HAP-1 (cell line): ENCODE measurements at regions not wholly inside any gene's neighbourhood (a gene's known extent, or its start where the extent isn't known, plus 50 kb on each side); places are given as distances from the start of the nearest gene placed in this dataset.

Experiments
- DNase-seq, 2 experiments: peaks; one replicate each; pipeline ENCODE4 v3.0.0-alpha.2; 2016 to 2020; ENCODE audit warnings: low spot score in 2 of 2
- H3K27me3 ChIP-seq: fragments of 250-450 bp; sonication (Bioruptor Pico); 2 replicates; pipeline ENCODE4 v1.5.1; 2020; ENCODE audit warnings: low read depth, mild to moderate bottlenecking, moderate library complexity
- H3K36me3 ChIP-seq: fragments of 250-450 bp; sonication (Bioruptor Pico); replicated peaks from 2 replicates; pipeline ENCODE4 v1.5.1; 2020; ENCODE audit warnings: mild to moderate bottlenecking
- H3K4me1 ChIP-seq: fragments of 250-450 bp; sonication (Bioruptor Pico); 2 replicates; pipeline ENCODE4 v1.5.1; 2020; ENCODE audit warnings: mild to moderate bottlenecking
- H3K4me3 ChIP-seq: fragments of 250-450 bp; sonication (Bioruptor Pico); 2 replicates; pipeline ENCODE4 v1.5.1; 2020; ENCODE audit warnings: mild to moderate bottlenecking, moderate library complexity
- H3K9me3 ChIP-seq: fragments of 250-450 bp; sonication (Bioruptor Pico); 2 replicates; pipeline ENCODE4 v1.5.1; 2020; ENCODE audit warnings: mild to moderate bottlenecking, moderate library complexity
- in situ Hi-C: fragments of 300-500 bp; cut with MboI; formaldehyde crosslinking; loops from 3 replicates; pipeline ENCODE4 v1.14.3; 2020; ENCODE audit warnings: low sequenced_read_pairs, inconsistent platforms, mixed read lengths

DNA sequence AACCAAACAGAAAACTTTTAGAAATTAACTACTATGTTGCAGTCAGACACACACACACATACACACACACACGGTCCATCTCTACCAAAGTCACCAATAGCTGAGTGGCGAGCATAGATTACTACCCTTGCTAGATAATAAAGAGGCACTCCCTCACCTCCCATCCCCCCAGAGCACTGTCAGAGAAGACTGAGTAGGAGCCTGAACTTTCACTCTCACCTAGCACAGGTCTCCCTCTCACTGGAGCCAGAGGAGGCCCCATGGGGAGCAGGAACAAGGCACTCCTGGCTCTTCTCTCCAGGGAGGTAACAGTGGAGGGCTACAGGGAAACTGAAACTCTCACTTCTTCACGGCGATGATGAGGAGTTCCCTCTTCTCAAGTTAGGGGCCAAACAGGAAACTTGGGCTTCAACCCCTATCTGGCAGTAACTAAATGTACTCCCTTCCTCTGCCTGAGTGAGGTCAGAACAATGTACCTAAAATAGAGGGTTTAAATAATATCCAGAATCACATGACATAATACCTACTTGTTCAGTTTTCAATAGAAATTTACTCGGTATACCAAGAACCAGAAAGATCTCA is 975.3 kb upstream of the GBE1 start:
- in situ Hi-C loops = no loop called here
- no peak for DNase-seq
- H3K36me3 ChIP-seq = no peaks in the 10 kb centered on the region
- H3K27me3 ChIP-seq = no peaks in the 10 kb centered on the region
- H3K4me1 ChIP-seq = no peaks in the 10 kb centered on the region
- no peak overlapping the region for H3K4me3 ChIP-seq
- H3K9me3 ChIP-seq = no peaks in the 10 kb centered on the region

DNA sequence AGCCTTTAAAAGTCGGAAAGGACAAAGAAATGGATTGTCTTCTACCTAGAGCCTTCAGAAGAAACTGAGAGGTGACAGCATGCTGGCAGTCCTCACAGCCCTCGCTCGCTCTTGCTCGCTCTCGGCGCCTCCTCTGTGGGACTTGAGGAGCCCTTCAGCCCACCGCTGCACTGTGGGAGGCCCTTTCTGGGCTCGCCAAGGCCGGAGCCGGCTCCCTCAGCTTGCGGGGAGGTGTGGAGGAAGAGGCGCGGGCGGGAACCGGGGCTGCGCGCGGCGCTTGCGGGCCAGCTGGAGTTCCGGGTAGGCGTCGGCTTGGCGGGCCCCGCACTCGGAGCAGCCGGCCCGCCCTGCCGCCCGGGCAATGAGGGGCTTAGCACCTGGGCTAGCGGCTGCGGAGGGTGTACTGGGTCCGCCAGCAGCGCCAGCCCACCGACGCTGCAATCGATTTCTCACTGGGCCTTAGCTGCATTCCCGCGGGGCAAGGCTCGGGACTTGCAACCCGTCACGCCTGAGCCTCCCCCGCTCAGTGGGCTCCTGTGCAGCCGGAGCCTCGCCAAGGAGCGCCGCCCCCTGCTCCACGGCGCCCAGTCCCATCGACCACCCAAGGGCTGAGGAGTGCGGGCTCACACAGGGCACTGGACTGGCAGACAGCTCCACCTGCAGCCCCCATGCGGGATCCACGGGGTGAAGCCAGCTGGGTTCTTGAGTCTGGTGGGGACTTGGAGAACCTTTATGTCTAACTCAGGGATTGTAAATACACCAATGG is 953.8 kb upstream of the GBE1 start:
- H3K4me1 ChIP-seq = no peaks in the 10 kb centered on the region
- in situ Hi-C loops = no loop called here

DNA sequence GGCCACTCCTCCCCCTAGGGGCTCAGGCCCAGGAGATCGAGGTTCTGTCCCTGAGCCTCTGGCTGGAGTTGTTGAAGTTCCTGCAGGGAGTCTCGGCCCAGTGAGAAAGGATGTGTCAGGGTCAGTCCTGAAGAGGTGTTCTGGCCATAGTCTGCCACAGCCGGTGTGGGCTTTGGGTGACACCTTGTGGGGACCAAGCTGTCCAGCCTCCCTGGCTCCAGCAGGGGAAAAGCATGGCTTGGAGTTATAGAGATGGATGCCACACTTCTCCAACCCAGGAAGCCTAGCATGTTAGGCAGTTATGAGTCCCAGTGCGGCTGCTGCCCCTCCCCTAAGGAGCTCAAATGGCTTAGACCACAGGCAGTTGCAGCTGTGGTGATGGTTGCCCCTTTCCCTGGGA is 945.6 kb upstream of the GBE1 start:
- in situ Hi-C loops = no loop called here
- Histone ChIP-seq H3K27me3 (no peaks in the 10 kb centered on the region), H3K4me3 (no peak overlapping the region), H3K36me3 (no peaks in the 10 kb centered on the region), H3K4me1 (no peaks in the 10 kb centered on the region), H3K9me3 (no peaks in the 10 kb centered on the region)
- no peak for DNase-seq

More for the DNA sequence above, 953.8 kb upstream of the GBE1 start:
- H3K4me3 ChIP-seq = no peak overlapping the region
- H3K36me3 ChIP-seq = no peaks in the 10 kb centered on the region
- DNase-seq = no peak
- H3K27me3 ChIP-seq = no peaks in the 10 kb centered on the region
- no peaks in the 10 kb centered on the region for H3K9me3 ChIP-seq

DNA sequence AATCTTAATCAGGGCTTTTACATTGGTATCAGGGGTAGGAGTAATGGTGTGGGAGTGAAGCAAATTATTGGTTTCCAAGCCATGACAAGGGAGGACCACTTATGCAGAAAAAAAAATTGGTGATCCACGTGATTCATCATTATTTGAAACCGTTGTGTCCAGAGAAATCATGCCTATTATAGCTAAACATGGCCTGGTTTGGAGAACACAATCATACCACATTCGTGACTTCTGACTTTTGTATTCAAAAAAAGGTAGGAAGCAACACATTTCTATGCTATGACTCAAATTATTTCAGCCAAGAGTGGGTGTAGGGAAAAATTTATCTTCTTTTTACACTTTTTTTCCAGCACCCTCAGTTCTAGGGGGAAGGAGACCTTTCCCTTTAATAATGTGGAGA is 924.3 kb upstream of the GBE1 start:
- Histone ChIP-seq H3K36me3 (no peaks in the 10 kb centered on the region), H3K27me3 (no peaks in the 10 kb centered on the region), H3K4me1 (no peaks in the 10 kb centered on the region), H3K9me3 (no peaks in the 10 kb centered on the region), H3K4me3 (no peak overlapping the region)
- in situ Hi-C loops = no loop called here
- no peak for DNase-seq

DNA sequence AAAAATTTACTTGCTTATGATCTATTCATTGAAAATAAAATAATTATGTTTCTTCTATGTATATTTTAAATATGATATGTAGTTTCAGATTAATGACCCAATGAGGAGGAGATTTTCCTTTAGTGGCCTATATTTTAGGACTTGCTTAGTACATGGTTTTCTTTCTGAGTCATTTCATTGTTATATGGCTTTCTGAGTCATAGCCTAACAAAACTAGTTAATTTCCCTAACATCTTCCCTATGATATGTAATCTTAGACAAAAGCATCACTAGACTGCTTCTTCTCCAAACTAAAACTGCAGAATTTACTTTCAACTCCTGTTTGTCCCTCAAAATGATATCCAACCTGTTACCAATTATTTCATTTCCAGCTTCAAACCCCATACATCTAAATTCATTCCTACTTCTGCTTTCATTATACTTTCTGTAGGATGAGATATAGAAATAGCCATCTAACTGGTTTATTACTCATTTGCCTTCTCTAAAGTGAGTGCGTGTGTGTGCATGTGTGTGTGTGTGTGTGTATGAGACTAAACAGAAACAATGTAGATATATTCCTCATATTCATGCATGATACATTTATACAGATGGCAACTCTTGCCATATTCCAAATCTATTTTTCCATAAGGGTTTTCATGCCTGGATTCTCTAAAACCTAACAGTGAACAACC is 915.0 kb upstream of the GBE1 start:
- no peaks in the 10 kb centered on the region for H3K27me3 ChIP-seq
- no peak overlapping the region for H3K4me3 ChIP-seq
- in situ Hi-C loops = no loop called here
- H3K36me3 ChIP-seq = no peaks in the 10 kb centered on the region
- no peaks in the 10 kb centered on the region for H3K4me1 ChIP-seq
- H3K9me3 ChIP-seq = no peaks in the 10 kb centered on the region
- no peak for DNase-seq

DNA sequence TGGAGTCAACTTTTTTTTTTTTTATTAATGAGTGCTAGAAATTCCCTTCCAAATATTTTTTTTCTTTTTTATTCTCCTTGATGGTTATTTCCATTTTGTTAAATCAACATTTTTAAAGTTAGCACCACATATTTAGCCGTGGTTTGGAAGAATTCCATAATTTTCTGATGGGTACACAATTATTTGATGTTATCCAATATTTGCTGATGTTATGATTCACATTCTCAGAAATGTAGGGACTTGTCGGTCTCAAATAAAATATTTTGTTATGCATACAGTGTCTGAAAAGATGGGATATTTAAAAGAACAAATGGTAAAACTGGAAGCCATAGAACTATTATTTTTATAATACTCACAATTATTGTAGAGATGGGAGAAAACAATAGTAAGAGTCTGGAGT is 911.5 kb upstream of the GBE1 start:
- no peaks in the 10 kb centered on the region for H3K9me3 ChIP-seq
- in situ Hi-C loops = no loop called here
- no peaks in the 10 kb centered on the region for H3K36me3 ChIP-seq
- no peaks in the 10 kb centered on the region for H3K27me3 ChIP-seq
- DNase-seq = no peak
- H3K4me3 ChIP-seq = no peak overlapping the region
- H3K4me1 ChIP-seq = no peaks in the 10 kb centered on the region

DNA sequence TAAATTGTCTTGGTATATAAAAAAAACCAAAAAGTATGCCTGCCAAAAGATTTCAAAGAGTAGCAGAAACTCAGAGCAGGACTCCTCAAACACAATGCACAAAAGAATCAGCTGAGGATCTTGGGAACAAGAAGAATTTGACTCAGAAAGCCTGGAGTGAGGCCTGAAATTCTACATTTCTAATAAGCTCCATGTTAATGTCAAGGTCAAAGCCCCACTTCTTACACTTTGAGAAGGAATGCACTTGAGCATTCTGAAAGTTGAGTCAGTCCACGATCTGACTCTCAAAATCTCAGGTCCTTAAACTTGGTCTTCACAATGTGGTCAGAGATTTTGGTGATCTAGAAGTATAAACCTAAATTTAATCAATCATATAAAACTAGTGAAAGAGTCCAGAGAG is 910.0 kb upstream of the GBE1 start:
- in situ Hi-C loops = no loop called here
- no peak for DNase-seq
- Histone ChIP-seq H3K4me1 (no peaks in the 10 kb centered on the region), H3K36me3 (no peaks in the 10 kb centered on the region), H3K27me3 (no peaks in the 10 kb centered on the region), H3K4me3 (no peak overlapping the region), H3K9me3 (no peaks in the 10 kb centered on the region)

DNA sequence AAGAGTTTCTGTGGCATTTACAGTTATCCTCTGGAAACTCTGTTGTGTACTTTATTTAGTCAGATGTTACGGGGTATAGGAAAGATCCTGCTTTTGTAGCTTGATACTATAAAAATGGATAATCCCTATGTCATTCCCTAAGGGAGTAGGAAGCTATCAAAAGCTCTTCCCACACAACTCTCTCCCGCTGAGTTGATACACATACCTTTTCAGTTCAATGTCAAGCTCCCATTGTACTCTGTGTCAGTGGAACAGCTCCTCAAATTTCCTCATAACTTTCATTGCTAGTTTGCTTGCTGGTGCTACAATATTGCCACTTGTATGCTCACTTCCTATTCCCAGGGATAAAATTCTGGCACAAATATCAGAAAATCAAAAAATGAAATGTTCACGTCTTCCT is 893.3 kb upstream of the GBE1 start:
- in situ Hi-C loops = no loop called here
- H3K36me3 ChIP-seq = no peaks in the 10 kb centered on the region
- no peak for DNase-seq

DNA sequence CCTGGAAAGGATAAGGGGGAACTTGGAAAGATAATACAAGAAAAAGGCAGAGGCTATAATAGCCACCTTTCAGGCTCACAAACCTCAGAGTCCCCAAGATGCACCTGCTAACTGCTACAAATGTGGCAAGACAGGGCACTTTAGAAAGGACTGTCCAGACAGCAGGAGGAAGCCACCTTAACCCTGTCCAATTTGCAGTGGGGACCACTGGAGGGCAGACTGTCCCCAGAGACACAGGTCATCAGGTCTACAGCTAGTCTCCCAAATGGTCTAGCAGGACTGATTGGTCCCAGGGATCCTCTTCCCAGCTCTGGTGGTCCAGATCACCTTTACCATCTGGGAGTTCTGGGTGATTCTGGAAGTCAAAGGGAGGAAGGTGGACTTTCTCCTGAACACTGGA is 882.5 kb upstream of the GBE1 start:
- DNase-seq = no peak
- H3K27me3 ChIP-seq = no peaks in the 10 kb centered on the region
- H3K36me3 ChIP-seq = no peaks in the 10 kb centered on the region
- H3K4me3 ChIP-seq = no peak overlapping the region
- H3K4me1 ChIP-seq = no peaks in the 10 kb centered on the region
- no peaks in the 10 kb centered on the region for H3K9me3 ChIP-seq
- in situ Hi-C loops = no loop called here

More for the DNA sequence above, 893.3 kb upstream of the GBE1 start:
- no peaks in the 10 kb centered on the region for H3K27me3 ChIP-seq
- H3K9me3 ChIP-seq = no peaks in the 10 kb centered on the region
- no peaks in the 10 kb centered on the region for H3K4me1 ChIP-seq
- H3K4me3 ChIP-seq = no peak overlapping the region

DNA sequence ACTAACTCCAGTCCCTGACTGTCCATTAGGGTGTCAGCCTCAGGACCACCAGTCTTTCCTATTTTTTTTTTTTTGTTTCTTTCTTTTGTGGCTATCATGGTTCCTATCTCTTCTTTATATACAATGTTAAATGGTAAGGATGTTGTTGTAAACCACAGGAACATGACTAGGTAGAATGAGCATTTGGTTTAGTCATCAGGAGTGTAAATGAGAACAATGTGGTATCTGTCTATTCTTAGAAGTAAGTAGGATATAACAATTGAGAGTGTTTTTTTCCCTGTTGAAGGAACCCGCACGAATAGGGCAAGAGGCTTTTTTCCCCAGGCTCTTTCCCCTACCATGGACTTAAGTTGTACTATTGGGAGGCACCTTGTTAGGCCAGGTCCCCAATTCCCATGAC is 880.3 kb upstream of the GBE1 start:
- Histone ChIP-seq H3K4me1 (no peaks in the 10 kb centered on the region), H3K27me3 (no peaks in the 10 kb centered on the region), H3K9me3 (no peaks in the 10 kb centered on the region), H3K4me3 (no peak overlapping the region), H3K36me3 (no peaks in the 10 kb centered on the region)
- DNase-seq = no peak
- in situ Hi-C loops = no loop called here

DNA sequence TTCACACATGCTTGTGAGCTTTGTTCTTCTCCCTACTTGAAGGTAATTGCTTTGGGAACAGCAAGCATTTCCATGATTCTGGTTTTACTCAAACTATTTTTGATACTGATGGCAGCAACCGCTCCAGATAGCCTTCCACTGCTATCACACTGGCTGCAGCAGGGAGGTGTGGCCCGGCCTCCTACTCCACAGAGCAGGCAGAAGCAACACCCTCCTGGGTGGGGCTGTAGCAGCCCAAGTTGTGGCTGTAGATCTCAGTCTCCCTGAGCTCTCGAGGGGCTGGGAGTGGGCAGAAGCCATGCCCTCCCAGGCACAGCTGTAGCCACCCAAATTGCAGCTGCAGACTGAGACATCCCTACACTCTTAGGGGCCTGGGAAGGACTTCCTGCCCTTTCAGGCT is 878.8 kb upstream of the GBE1 start:
- Histone ChIP-seq H3K9me3 (no peaks in the 10 kb centered on the region), H3K36me3 (no peaks in the 10 kb centered on the region), H3K4me3 (no peak overlapping the region), H3K27me3 (no peaks in the 10 kb centered on the region), H3K4me1 (no peaks in the 10 kb centered on the region)
- DNase-seq = no peak
- in situ Hi-C loops = no loop called here

DNA sequence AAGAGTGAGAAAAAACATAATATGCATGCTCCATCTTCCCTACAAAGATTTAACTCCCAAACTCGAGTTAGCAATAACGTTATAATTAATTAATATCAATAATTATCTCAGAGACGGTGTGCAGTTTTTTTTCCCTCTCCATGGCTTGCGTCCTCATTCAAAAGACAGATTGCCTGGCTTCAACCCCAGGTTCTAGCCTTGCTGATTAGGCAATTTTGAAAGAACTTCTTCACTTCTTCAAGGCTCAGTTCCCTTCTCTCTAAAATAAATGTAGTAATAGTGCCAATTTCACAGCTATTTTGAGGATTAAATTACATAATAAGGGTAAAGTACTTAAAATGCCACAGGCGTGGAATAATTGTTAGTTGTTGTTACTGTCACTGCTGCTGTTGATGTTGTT is 876.1 kb upstream of the GBE1 start:
- no peaks in the 10 kb centered on the region for H3K4me1 ChIP-seq
- no peaks in the 10 kb centered on the region for H3K36me3 ChIP-seq
- no peaks in the 10 kb centered on the region for H3K9me3 ChIP-seq
- H3K4me3 ChIP-seq = no peak overlapping the region
- H3K27me3 ChIP-seq = no peaks in the 10 kb centered on the region
- DNase-seq = no peak
- in situ Hi-C loops = no loop called here

DNA sequence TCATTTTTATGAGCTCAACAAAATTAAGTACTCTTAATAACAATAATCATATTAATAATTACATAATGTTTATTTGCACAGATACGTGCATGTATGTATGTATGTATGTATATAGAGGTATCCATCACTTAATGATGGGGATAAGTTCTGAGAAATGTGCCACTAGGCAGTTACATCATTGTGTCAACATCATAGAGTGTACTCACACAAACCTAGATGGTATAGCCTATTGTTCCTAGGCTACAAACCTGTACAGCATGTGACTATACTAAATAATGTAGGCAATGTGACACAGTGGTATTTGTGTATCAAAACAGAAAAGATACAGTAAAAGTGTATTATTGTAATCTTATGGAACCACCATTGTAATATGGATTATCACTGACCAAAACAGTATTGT is 874.7 kb upstream of the GBE1 start:
- Histone ChIP-seq H3K4me1 (no peaks in the 10 kb centered on the region), H3K27me3 (no peaks in the 10 kb centered on the region), H3K4me3 (no peak overlapping the region), H3K36me3 (no peaks in the 10 kb centered on the region), H3K9me3 (no peaks in the 10 kb centered on the region)
- in situ Hi-C loops = no loop called here
- DNase-seq = no peak

DNA sequence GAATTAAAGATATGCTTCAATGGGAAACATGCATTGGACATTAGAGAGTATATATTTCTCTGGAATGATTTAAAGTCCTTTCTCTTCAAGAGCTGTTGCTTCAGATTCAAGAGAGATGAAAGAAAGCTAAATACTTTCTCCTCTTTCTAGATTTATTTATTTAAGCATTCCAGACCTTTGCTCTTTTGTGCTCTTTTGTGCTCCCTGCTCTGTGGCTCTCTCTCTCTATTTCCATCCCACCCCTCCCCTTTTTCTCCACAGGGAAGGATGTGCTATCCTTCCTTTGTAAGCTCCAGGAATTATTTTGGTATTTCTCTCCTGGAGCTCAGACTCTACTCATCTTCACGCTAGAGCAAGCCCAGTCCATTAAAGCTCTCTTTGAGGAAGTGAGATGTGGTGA is 871.9 kb upstream of the GBE1 start:
- no peak overlapping the region for H3K4me3 ChIP-seq
- no peaks in the 10 kb centered on the region for H3K27me3 ChIP-seq
- no peak for DNase-seq
- H3K4me1 ChIP-seq = no peaks in the 10 kb centered on the region
- in situ Hi-C loops = no loop called here
- H3K9me3 ChIP-seq = no peaks in the 10 kb centered on the region
- H3K36me3 ChIP-seq = no peaks in the 10 kb centered on the region
